AG09319 (cell line): ENCODE measurements at regions not wholly inside any gene's neighbourhood (a gene's known extent, or its start where the extent isn't known, plus 50 kb on each side); places are given as distances from the start of the nearest gene placed in this dataset.

Experiments used
- DNase-seq: peaks from one replicate; pipeline ENCODE4 v3.0.0-alpha.2; 2010; ENCODE audit warnings: low read depth; ENCODE audit errors: extremely low read depth
- TF ChIP-seq, protein P1 (sequence below): IDR thresholded peaks from 2 replicates; pipeline ENCODE4 v1.5.1; 2011; ENCODE audit warnings: low read depth, mild to moderate bottlenecking, inconsistent platforms, low read length, moderate library complexity

- TF ChIP-seq, protein P1, sequence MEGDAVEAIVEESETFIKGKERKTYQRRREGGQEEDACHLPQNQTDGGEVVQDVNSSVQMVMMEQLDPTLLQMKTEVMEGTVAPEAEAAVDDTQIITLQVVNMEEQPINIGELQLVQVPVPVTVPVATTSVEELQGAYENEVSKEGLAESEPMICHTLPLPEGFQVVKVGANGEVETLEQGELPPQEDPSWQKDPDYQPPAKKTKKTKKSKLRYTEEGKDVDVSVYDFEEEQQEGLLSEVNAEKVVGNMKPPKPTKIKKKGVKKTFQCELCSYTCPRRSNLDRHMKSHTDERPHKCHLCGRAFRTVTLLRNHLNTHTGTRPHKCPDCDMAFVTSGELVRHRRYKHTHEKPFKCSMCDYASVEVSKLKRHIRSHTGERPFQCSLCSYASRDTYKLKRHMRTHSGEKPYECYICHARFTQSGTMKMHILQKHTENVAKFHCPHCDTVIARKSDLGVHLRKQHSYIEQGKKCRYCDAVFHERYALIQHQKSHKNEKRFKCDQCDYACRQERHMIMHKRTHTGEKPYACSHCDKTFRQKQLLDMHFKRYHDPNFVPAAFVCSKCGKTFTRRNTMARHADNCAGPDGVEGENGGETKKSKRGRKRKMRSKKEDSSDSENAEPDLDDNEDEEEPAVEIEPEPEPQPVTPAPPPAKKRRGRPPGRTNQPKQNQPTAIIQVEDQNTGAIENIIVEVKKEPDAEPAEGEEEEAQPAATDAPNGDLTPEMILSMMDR: no peak
- DNase-seq: no peak
These were observed 901.0 kb upstream of the MAP3K7 start for GRCh38 chr6:91487696-91488392.

- no peak for DNase-seq
- TF ChIP-seq, protein P1: no peak
These were observed 899.3 kb upstream of the MAP3K7 start for GRCh38 chr6:91486200-91486599.

- TF ChIP-seq, protein P1: no peak
- DNase-seq: no peak
These were observed 898.2 kb upstream of the MAP3K7 start for GRCh38 chr6:91485047-91485446.

DNA sequence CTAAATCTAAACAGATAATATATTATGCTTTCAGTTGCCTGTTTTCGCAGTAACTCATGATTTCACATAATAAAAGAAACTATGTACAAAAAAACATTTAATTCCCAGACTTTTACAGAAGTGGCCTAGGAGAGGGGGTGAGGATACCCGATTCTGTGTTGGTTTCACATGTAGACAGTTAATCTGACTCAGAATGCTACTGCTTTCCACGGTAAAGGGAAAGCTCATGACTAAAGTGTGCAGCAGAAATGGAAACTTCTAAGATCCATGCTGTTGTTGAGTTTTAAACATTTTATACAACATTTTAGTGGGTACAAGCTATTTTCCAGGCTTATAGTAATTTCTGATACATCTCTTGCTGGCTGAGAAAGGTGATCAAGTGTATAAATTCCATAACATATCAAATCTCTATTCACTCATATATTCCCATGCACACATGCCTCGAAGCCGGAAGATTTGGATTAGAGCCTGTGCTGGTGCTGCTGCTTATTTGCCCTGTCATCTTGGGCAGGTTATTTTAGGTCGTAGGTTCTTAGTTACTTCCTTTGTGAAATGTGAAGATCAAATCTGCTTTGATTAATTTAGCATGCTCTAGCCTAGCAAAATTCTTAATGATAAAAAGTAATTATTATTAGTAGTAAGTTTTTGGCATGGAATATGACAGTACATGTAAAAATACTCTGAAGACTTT is 896.7 kb upstream of the MAP3K7 start:
- no peak for DNase-seq

GRCh38 chr6:91482498-91482897 is 895.6 kb upstream of the MAP3K7 start:
- TF ChIP-seq, protein P1: no peak
- DNase-seq: no peak

More for the DNA sequence above, 896.7 kb upstream of the MAP3K7 start:
- TF ChIP-seq, protein P1: no peak

DNA sequence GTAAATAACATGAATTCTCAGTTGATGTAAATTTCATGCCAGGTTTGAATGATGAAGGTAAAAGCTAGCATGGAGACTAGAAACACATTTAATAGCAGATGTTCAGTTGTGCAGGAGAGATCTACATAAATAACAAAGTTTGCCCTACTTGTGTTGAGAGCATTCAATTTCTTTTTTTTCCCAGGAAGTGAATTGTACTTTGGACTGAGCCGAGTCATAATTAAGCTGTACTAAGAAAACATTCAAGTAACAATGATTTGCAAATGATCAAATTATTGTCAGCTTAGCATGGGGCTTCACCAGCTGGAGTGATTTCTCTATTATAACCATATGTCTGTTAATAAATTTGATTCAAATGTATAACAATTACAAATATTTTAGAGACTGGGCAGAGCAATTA is 893.5 kb upstream of the MAP3K7 start:
- TF ChIP-seq, protein P1: no peak
- DNase-seq: no peak

GRCh38 chr6:91477688-91478087 is 890.8 kb upstream of the MAP3K7 start:
- DNase-seq: no peak

More at GRCh38 chr6:91477688-91478087, 890.8 kb upstream of the MAP3K7 start:
- TF ChIP-seq, protein P1: no peak
